ENCODE measurements at regions not wholly inside any gene's neighbourhood (a gene's known extent, or its start where the extent isn't known, plus 50 kb on each side); places are given as distances from the start of the nearest gene placed in this dataset.

DNA sequence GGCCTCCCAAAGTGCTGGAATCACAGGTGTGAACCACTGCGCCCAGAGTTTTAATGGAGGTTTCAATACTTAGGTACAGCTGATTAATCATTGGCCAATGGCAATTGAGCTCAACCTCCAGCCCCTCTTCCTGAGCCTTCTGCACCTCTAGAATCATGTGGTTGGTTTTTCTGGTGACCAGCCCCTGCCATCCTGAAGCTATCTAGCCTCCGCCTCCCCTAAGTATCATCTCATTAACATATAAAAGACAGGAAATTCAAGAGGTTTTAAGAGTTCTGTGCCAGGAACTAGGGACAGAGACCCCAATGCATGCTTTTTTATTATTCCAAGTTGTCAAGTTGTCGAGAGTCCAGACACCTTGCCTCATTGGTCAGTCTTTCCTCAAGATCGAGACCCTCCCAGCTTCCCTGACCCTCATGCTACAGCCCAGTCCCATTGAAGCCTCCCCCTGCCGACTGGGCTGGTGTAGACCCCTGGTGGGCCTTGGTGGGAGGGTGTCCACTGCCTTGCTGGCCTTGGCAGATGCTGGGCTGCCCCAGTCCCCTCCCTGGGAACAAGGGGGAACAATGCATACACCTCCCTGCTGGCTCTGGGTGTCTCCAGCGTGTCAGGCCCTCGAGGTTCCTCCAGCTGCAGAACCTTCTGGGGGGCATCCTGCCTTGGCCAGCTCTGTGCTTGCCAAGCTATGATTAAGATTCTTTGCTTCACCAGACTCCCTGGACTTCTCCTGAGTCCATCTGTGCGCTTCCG is 148.0 kb downstream of the CTTN start:
- TF ChIP-seq CTCF (IDR thresholded peaks at IDR 0.05; ENCODE audit: low read depth, low read length, missing input control) (no peak), SP1 (IDR thresholded peaks at IDR 0.05) (no peak), GABPA (IDR thresholded peaks at IDR 0.05 in 1 of 2, conservative IDR thresholded peaks at IDR 0.05 in 1 of 2) (no peak), HNF4G (IDR thresholded peaks at IDR 0.05) (no peak), HNF4A (conservative IDR thresholded peaks at IDR 0.05) (no peak), RXRA (IDR thresholded peaks at IDR 0.05) (no peak), MAX (IDR thresholded peaks at IDR 0.05) (no peak), EGR1 (IDR thresholded peaks at IDR 0.05; ENCODE audit: low read depth in 2 of 2) (no peak), YY1 (IDR thresholded peaks at IDR 0.05) (no peak)
- TF ChIP-seq, protein P1, sequence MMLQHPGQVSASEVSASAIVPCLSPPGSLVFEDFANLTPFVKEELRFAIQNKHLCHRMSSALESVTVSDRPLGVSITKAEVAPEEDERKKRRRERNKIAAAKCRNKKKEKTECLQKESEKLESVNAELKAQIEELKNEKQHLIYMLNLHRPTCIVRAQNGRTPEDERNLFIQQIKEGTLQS (IDR thresholded peaks at IDR 0.05), result no peak
- TF ChIP-seq, protein P2, sequence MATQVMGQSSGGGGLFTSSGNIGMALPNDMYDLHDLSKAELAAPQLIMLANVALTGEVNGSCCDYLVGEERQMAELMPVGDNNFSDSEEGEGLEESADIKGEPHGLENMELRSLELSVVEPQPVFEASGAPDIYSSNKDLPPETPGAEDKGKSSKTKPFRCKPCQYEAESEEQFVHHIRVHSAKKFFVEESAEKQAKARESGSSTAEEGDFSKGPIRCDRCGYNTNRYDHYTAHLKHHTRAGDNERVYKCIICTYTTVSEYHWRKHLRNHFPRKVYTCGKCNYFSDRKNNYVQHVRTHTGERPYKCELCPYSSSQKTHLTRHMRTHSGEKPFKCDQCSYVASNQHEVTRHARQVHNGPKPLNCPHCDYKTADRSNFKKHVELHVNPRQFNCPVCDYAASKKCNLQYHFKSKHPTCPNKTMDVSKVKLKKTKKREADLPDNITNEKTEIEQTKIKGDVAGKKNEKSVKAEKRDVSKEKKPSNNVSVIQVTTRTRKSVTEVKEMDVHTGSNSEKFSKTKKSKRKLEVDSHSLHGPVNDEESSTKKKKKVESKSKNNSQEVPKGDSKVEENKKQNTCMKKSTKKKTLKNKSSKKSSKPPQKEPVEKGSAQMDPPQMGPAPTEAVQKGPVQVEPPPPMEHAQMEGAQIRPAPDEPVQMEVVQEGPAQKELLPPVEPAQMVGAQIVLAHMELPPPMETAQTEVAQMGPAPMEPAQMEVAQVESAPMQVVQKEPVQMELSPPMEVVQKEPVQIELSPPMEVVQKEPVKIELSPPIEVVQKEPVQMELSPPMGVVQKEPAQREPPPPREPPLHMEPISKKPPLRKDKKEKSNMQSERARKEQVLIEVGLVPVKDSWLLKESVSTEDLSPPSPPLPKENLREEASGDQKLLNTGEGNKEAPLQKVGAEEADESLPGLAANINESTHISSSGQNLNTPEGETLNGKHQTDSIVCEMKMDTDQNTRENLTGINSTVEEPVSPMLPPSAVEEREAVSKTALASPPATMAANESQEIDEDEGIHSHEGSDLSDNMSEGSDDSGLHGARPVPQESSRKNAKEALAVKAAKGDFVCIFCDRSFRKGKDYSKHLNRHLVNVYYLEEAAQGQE (IDR thresholded peaks at IDR 0.05), result no peak

Data from liver (tissue), 3 donors.